ENCODE measurements at regions not wholly inside any gene's neighbourhood (a gene's known extent, or its start where the extent isn't known, plus 50 kb on each side); places are given as distances from the start of the nearest gene placed in this dataset.

- TF ChIP-seq DPF2 (IDR thresholded peaks at IDR 0.05) (no peak), YY1 (IDR thresholded peaks at IDR 0.05; ENCODE audit: low read depth, low read length) (no peak)
Measured at GRCh38 chr13:72295153-72295552, 428.1 kb upstream of the DACH1 start.
